Activated T-helper 17 cell treated with anti-CD3 and anti-CD28 coated beads, Interleukin-2, amount 50 U/mL, for 72 hours (primary cell): ENCODE measurements at regions not wholly inside any gene's neighbourhood (a gene's known extent, or its start where the extent isn't known, plus 50 kb on each side); places are given as distances from the start of the nearest gene placed in this dataset.

Experiments used
- ATAC-seq: fragments of 150-1000 bp; cut with Tn5 transposase; replicated peaks from 2 replicates; pipeline ENCODE4 v1.10.0; 2021; ENCODE audit warnings: mild to moderate bottlenecking, moderate library complexity
- H3K27ac Mint-ChIP-seq: one replicate; pipeline ENCODE4 v1.8.0; 2022; ENCODE audit warnings: mixed read lengths
- H3K27me3 Mint-ChIP-seq: one replicate; pipeline ENCODE4 v1.8.0; 2022; ENCODE audit warnings: mixed read lengths
- H3K36me3 Mint-ChIP-seq: one replicate; pipeline ENCODE4 v1.8.0; 2022; ENCODE audit warnings: low read depth, mild to moderate bottlenecking, mixed read lengths
- H3K4me1 Mint-ChIP-seq: one replicate; pipeline ENCODE4 v1.8.0; 2022; ENCODE audit warnings: mixed read lengths
- H3K4me3 Mint-ChIP-seq: one replicate; pipeline ENCODE4 v1.8.0; 2022; ENCODE audit warnings: mild to moderate bottlenecking, mixed read lengths
- H3K9me3 Mint-ChIP-seq: one replicate; pipeline ENCODE4 v1.8.0; 2022; ENCODE audit warnings: mixed read lengths

GRCh38 chrX:150158554-150159332, 204.4 kb upstream of the MAMLD1 start:
- H3K4me1 Mint-ChIP-seq, result no peaks in the 10 kb centered on the region
- no peaks in the 10 kb centered on the region for H3K27me3 Mint-ChIP-seq
- no peaks in the 10 kb centered on the region for H3K36me3 Mint-ChIP-seq
- H3K9me3 Mint-ChIP-seq, result no peaks in the 10 kb centered on the region
- H3K4me3 Mint-ChIP-seq, result no peak overlapping the region
- H3K27ac Mint-ChIP-seq, result no peak overlapping the region
- no peak for ATAC-seq

- ATAC-seq, result no peak
- H3K27me3 Mint-ChIP-seq, result no peaks in the 10 kb centered on the region
- H3K27ac Mint-ChIP-seq, result no peak overlapping the region
- no peaks in the 10 kb centered on the region for H3K4me1 Mint-ChIP-seq
- no peaks in the 10 kb centered on the region for H3K36me3 Mint-ChIP-seq
- H3K4me3 Mint-ChIP-seq, result no peak overlapping the region
- H3K9me3 Mint-ChIP-seq, result no peaks in the 10 kb centered on the region
Measured at GRCh38 chrX:150159537-150159936, 203.6 kb upstream of the MAMLD1 start.

GRCh38 chrX:150160656-150161055, 202.5 kb upstream of the MAMLD1 start:
- no peaks in the 10 kb centered on the region for H3K9me3 Mint-ChIP-seq
- H3K27me3 Mint-ChIP-seq, result no peaks in the 10 kb centered on the region
- no peak for ATAC-seq
- H3K36me3 Mint-ChIP-seq, result no peaks in the 10 kb centered on the region
- H3K4me1 Mint-ChIP-seq, result no peaks in the 10 kb centered on the region
- no peak overlapping the region for H3K4me3 Mint-ChIP-seq
- no peak overlapping the region for H3K27ac Mint-ChIP-seq

- Mint-ChIP-seq H3K27ac (no peak overlapping the region), H3K4me3 (no peak overlapping the region), H3K4me1 (no peaks in the 10 kb centered on the region), H3K36me3 (no peaks in the 10 kb centered on the region), H3K9me3 (no peaks in the 10 kb centered on the region), H3K27me3 (no peaks in the 10 kb centered on the region)
- no peak for ATAC-seq
Measured at GRCh38 chrX:150161193-150161592, 201.9 kb upstream of the MAMLD1 start.

GRCh38 chrX:150162141-150162540, 201.0 kb upstream of the MAMLD1 start:
- H3K27ac Mint-ChIP-seq, result no peak overlapping the region
- H3K4me1 Mint-ChIP-seq, result no peaks in the 10 kb centered on the region
- H3K27me3 Mint-ChIP-seq, result no peaks in the 10 kb centered on the region
- no peak for ATAC-seq
- H3K4me3 Mint-ChIP-seq, result no peak overlapping the region
- no peaks in the 10 kb centered on the region for H3K36me3 Mint-ChIP-seq
- no peaks in the 10 kb centered on the region for H3K9me3 Mint-ChIP-seq

- H3K9me3 Mint-ChIP-seq, result no peaks in the 10 kb centered on the region
- no peaks in the 10 kb centered on the region for H3K4me1 Mint-ChIP-seq
- H3K27ac Mint-ChIP-seq, result no peak overlapping the region
- no peaks in the 10 kb centered on the region for H3K27me3 Mint-ChIP-seq
- ATAC-seq, result no peak
- no peak overlapping the region for H3K4me3 Mint-ChIP-seq
- no peaks in the 10 kb centered on the region for H3K36me3 Mint-ChIP-seq
Measured at GRCh38 chrX:150163221-150163930, 199.7 kb upstream of the MAMLD1 start.

GRCh38 chrX:150163956-150164726, 199.0 kb upstream of the MAMLD1 start:
- no peaks in the 10 kb centered on the region for H3K9me3 Mint-ChIP-seq
- no peak overlapping the region for H3K4me3 Mint-ChIP-seq
- no peak for ATAC-seq
- H3K4me1 Mint-ChIP-seq, result no peaks in the 10 kb centered on the region
- H3K27ac Mint-ChIP-seq, result no peak overlapping the region
- H3K27me3 Mint-ChIP-seq, result no peaks in the 10 kb centered on the region
- no peaks in the 10 kb centered on the region for H3K36me3 Mint-ChIP-seq

- no peaks in the 10 kb centered on the region for H3K4me1 Mint-ChIP-seq
- H3K36me3 Mint-ChIP-seq, result no peaks in the 10 kb centered on the region
- no peaks in the 10 kb centered on the region for H3K9me3 Mint-ChIP-seq
- H3K27ac Mint-ChIP-seq, result no peak overlapping the region
- ATAC-seq, result no peak
- no peaks in the 10 kb centered on the region for H3K27me3 Mint-ChIP-seq
- no peak overlapping the region for H3K4me3 Mint-ChIP-seq
Measured at GRCh38 chrX:150164971-150165600, 198.0 kb upstream of the MAMLD1 start.

GRCh38 chrX:150165776-150166610, 197.1 kb upstream of the MAMLD1 start:
- no peak for ATAC-seq
- H3K36me3 Mint-ChIP-seq, result no peaks in the 10 kb centered on the region

GRCh38 chrX:150167482-150168324, 195.4 kb upstream of the MAMLD1 start:
- H3K27ac Mint-ChIP-seq, result no peak overlapping the region
- no peaks in the 10 kb centered on the region for H3K27me3 Mint-ChIP-seq
- ATAC-seq, result no peak
- no peaks in the 10 kb centered on the region for H3K4me1 Mint-ChIP-seq
- no peaks in the 10 kb centered on the region for H3K9me3 Mint-ChIP-seq
- no peak overlapping the region for H3K4me3 Mint-ChIP-seq
- H3K36me3 Mint-ChIP-seq, result no peaks in the 10 kb centered on the region

More at GRCh38 chrX:150165776-150166610, 197.1 kb upstream of the MAMLD1 start:
- Mint-ChIP-seq H3K27ac (no peak overlapping the region), H3K27me3 (no peaks in the 10 kb centered on the region), H3K4me1 (no peaks in the 10 kb centered on the region), H3K9me3 (no peaks in the 10 kb centered on the region), H3K4me3 (no peak overlapping the region)

GRCh38 chrX:150182161-150182560, 181.0 kb upstream of the MAMLD1 start:
- Mint-ChIP-seq H3K9me3 (peaks cover 4% of the 10 kb centered on the region), H3K27ac (no peak overlapping the region), H3K4me1 (no peaks in the 10 kb centered on the region), H3K4me3 (no peak overlapping the region), H3K27me3 (peaks cover 4% of the 10 kb centered on the region), H3K36me3 (no peaks in the 10 kb centered on the region)
- no peak for ATAC-seq

- no peak overlapping the region for H3K4me3 Mint-ChIP-seq
- no peak overlapping the region for H3K27ac Mint-ChIP-seq
- no peaks in the 10 kb centered on the region for H3K36me3 Mint-ChIP-seq
- ATAC-seq, result no peak
- peaks cover under 1% of the 10 kb centered on the region for H3K9me3 Mint-ChIP-seq
- H3K27me3 Mint-ChIP-seq, result peaks cover 4% of the 10 kb centered on the region
- H3K4me1 Mint-ChIP-seq, result no peaks in the 10 kb centered on the region
Measured at GRCh38 chrX:150184491-150184890, 178.6 kb upstream of the MAMLD1 start.

- Mint-ChIP-seq H3K36me3 (no peaks in the 10 kb centered on the region), H3K27ac (no peak overlapping the region), H3K27me3 (peaks cover 4% of the 10 kb centered on the region), H3K4me3 (no peak overlapping the region), H3K4me1 (no peaks in the 10 kb centered on the region), H3K9me3 (no peaks in the 10 kb centered on the region)
- ATAC-seq, result no peak
Measured at GRCh38 chrX:150185766-150186165, 177.4 kb upstream of the MAMLD1 start.
